Right lung (tissue), 2 donors: ENCODE measurements at regions not wholly inside any gene's neighbourhood (a gene's known extent, or its start where the extent isn't known, plus 50 kb on each side); places are given as distances from the start of the nearest gene placed in this dataset.

Experiments used
- DNase-seq, 2 donors: peaks; one replicate each; pipeline ENCODE4 v3.0.0-alpha.2; 2013

DNA sequence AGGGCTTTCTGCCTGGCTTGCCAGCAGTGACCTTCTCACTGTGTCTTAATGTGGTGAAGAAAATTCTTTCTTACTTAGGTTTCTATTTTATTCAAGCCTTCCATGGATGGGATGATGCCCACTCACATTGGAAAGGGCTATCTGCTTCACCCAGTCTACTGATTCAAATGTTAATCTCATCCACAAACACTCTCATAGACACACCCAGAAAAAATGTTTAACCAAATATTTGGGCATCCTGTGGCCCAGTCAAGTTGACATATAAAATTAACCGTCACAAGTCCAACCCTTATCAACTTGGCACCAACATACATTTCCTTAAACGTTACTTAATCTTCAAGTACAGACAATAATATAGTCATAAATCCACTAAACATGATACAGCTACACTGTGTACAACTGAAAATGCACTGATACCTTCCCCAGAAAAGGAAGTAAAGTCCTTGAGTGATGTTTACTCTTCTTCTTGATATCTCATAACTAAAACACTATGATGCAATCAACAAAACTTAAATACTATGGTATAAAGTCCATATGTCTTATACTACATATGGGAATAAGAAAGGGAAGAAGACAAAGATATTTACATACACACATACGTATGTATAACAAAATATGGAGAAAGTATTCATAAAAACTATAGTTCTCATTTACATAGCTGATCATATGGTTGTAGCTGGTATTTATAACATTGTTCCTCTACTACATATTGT, 394.7 kb upstream of the NOVA1 start:
- no peak for DNase-seq

DNA sequence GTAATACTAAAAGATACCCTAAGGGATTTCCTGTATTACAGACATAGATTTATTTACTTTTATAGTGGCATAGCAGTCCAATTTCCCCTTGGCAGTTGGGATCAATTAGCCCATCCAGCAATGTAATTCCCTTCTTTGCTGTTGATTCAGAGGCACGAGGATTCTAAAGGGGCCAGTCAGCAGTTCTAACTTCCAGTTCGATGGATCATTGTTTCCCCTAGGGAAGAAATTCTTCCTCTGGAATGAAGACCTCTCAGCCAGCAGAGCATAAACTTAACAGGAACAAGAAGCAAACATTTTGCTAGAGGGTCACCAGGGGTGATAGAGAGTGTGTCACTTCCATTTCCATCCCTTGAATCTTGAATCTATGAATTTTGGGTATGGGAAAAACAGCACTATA, 395.7 kb upstream of the NOVA1 start:
- DNase-seq: no peak

DNA sequence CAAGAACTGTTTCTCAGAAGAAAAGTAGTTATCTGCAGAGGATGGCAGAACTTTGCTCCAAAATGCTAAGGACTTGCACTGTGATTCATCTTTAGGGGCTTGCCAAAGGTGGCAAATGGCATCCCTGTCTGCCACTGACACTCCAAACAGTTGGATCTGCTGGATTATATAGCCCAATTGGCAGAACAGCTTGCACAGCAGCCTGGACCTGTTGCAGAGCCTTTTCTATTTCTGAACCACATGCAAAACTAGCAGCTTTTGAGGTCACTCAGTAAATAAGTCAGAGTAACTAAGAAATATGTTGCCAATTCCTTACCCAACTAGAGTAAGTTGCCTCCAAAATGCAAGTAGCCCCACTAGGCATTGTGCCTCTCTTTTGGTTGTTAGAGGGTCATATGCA, 397.5 kb upstream of the NOVA1 start:
- DNase-seq: no peak

DNA sequence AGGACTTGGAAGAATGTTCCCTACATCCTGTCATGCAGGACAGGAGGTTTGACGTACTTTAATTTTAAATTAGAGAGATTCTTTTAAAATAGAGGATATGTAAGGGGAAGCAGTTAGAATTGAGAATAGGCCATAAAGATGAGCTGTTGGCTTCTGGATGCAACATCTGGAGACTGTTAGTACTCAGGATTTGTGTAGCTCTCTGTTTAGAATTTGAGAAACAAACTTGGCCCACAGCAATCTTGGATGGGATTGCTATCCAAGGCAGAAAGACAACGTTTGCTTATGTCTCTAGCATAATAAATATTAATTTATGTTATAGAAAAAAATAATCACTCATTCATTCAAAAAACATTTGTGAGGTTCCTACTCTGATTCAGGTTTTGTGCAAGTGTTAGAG, 398.4 kb upstream of the NOVA1 start:
- DNase-seq: no peak

DNA sequence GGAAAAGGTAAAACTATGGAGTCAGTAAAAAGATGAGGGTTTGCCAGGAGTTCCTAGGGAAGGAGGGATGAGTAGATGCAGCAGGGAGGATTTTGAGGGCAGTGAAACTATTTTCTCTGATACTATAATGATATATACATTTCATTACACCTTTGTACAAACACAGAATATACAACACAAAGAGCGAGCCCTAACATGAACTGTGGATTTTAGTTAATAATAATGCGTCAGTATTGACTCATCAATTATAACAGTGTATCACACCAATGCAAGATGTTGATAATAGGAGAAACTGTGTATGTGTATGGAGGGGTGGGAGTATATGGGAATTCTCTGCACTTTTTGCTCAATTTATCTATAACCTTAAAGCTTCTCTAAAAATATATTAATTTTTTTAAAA, 404.3 kb upstream of the NOVA1 start:
- no peak for DNase-seq

DNA sequence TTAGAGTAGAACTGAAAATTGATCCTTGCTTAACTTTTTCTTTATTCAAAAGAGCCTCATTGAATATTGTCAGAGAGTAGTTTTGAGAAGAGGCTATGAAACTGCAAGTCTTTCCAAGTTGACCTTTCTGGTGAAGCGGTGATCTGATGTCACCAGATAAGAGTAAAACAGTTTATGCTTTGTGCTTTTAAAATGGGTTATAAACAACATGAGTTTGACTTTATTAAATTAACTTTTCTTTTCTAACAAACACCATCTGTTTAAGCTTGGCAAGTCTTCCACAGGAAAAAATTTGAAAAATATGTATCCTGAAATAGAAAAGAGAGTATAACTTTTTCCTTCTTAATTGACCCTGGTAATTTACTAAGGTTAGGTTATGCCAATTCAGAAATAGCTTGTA, 408.7 kb upstream of the NOVA1 start:
- no peak for DNase-seq

DNA sequence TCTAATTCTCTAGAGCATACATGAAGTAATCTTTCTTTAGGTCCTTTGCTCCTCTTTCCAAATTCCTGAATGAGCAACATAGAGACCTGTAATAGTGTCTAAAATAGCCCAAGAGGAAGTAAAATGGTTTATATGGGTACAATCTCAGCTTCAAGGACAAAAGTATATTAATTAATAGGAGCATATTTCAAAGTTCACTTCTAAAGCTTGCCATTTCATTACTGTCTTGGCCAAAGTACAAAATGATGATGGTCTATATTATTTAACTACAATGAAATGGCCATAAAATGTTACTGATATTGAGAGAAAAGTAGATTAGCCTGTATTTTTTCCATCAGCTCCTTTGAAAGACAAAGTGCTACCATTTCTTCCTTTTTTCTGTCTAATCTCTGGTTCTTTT, 410.4 kb upstream of the NOVA1 start:
- DNase-seq: no peak

DNA sequence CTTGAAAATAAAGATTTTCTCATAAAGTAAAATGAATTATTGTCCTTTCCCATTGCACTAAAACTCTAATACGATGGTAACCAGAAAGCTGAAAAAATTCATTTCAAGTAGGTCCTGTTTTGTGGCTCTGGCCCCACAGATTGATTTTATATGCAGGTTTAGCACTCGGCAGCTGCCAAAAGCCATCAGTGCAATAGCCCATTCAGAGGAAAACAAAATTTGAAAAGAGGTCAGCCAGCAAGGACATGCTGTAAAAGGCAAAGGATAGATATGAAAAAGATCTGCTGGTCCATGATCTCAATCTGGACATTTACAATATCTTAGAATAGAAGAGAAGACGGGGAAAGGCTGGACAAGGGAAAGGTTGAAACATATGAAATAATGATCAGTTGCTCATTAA, 414.8 kb upstream of the NOVA1 start:
- DNase-seq: no peak

DNA sequence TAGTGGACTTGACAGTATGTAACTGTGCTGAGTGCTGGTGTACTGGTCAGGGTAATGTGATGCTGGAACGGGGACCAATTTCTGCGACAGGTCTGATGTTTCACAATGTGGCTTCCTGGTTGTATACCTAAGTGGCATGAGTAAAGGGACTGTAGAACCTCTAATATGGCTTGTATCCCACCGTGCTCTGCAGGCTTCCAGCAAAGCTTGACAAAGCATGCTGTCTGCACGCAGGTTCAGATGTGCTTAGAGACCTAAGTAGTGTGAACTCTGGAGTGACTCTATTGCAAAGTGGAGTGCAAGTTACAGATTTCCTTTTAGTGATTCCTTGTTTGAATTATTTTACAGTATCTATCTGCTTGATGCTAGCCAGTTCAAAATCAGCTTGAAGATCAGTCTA, 415.8 kb upstream of the NOVA1 start:
- DNase-seq: no peak

DNA sequence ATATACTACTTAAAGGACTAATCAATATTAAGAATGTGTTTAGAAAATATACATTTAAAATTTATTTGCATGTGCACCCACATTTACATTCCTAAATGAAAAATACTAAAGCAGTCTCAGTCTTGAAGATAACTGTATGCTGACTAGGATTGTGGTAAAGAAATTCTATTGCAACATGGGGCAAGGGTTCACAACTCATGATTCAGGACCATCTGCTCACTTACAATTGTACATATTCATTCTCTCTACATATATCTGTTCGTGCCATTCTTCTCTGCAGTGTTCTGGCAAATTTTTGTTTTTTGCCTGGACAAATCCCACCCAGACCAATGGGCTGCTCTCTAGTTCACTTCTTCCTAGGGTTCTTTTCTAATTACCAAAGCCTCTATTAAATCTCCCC, 417.2 kb upstream of the NOVA1 start:
- no peak for DNase-seq

DNA sequence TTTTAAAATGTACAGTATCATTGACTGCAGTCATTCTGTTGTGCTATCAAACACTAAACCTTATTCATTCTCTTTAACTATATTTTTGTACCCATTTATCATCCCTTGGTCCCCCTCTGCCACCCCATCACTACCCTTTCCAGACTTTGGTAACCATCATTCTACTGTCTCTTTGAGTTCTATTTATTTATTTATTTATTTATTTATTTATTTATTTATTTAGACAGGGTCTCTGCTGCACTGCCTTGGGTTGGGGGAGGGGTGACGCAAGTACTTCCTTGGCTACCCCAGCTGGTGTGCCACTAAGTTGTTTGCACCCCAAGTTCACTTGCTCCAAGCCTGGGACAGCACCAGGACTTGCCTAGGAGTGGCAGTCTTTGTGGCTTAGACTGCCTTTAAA, 427.8 kb upstream of the NOVA1 start:
- no peak for DNase-seq

DNA sequence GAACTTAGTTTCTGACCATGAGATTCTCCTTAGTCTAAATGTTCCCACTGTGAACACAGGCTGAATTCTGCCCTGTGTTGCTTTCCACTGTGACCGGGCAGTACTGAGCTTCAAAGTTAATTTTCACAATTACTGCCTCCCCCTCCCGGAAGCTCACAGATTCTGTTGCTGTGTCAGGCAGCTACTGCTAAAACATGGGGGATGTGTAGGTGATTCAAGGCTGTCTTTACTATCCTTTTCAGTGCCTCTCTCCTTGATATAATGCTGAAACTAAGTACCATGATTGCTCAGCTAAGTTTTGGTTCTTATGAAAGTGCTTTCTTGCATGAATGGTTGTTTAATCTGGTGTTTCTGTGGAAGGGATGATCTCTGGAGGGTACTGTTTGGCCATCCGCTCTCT, 428.3 kb upstream of the NOVA1 start:
- no peak for DNase-seq

DNA sequence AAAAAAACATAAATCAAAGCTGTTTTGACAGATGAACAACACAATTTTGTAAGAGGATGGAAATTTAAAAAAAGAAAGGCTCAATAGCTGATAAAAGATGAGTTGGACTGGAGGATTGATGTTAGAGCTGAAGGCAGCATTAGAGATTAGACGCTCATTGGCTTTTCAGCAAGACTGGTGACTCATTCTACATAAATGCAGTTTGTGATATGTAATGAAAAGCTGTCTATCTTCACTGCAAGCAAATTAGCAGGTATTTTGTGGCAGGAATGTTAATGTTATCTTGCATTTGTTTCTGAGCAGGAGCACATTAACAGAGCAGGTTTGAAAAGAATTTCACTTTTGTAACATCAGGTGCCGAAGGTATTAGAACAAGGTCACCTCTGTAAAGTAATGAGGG, 442.7 kb upstream of the NOVA1 start:
- no peak for DNase-seq

DNA sequence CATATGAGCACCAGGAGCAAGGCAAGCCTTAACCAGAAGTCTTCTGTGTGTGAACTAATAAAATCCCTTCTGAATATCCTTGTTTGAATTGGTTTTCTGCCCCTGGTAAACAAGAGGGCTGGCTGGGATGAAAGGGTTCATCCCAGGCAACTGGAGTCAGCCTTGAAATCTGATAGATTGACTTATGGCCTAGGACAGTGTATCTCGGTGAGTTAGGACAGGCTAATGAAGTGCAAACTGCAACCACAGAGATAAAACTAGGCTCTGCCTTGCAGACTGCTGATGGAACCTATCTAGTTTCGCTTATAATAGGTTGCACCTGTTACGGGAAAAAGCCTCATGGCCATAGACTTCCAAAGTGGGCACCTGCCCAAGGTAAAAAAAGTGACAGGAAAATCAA, 451.9 kb upstream of the NOVA1 start:
- no peak for DNase-seq

DNA sequence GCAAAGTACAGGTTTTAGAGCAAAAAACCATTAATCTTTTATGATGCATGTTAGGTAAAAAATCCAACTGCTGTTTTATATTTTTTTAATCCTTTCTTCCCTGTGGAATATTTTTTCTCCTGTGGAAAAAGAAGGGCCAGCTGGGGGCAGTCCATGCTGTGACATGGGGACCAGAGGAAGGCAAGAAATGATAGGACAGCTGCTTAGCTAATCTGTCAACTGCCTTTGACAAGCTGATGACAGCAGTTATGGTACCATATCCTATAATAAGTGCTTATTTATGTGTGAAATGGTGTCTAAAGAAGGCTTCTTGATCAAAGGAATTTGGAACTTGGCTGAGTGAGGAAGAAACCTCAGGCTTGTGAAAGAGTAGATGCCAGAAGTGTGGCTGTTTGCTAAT, 452.4 kb upstream of the NOVA1 start:
- no peak for DNase-seq

DNA sequence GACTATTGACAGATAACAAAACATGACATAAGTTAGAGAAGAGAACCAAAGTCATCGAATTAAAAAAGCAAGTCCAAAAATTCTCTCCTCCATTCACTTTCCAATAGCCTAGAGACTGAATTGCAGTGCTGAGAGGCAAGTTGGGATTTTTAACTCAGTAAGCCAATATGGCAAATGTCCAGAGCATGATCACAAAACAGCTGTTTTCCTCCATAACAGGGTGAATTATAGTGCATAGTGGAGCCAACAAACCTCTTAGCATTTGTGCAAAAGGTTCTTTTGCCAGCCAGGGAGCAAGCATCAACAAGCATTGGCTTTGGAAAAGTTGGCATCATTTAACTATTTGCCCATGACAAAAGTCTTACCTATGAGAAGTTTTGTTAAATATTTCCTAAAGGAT, 458.8 kb upstream of the NOVA1 start:
- peak in 1 of 2 donors; percentile 6 for DNase-seq

DNA sequence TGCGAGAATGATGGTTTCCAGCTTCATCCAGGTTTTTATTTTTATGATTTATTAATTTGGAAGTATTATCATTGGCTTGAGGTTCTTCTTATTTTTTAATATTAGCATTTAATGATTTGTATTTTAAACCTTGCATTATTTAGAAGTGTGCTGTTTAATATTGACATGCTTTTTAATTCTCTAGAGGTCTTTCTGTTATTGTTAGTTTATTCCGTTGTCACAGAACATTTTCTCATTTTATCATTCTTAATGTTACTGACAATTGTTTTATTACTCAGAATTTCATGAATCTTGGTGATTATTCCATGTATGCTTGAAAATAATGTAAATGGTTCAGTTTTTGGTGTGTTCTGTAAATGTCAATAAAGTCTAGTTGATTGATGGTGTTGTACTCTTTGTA, 463.5 kb upstream of the NOVA1 start:
- DNase-seq: no peak

DNA sequence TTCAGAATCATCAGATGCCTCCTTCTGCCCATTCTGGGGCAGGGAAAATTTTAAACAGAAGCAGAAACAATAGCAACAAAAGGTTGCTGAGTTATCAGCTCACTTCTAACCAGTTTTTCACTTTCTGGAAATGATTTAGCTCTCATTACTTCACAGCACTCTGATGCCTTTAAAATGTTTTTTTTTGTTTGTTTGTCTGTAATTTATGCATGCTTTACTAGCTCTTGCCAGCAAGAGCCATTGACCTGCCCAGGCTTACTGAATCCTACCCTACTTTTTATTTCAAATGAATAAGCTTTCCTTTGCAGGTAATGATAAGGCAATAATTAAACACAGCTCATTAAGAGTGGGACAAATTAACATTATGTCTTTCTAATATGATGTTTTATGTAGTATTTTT, 466.1 kb upstream of the NOVA1 start:
- no peak for DNase-seq

DNA sequence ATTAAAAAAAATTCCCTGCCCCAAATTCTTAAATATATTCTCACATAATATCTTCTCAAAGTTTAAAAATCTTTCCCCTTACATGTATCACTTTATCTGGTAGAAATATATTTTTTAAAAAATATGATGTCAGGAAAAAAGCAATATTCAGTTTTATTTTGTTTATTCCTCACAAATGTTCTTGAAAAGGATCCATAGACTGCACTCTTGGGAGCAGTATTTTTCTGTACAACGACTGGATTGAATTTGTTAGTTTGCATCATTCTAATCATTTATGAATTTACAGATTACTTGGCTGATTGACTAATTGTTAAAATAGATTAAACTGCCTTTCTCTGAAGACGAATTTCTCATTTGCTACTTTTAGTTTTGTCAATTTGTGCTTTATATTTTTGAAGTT, 468.1 kb upstream of the NOVA1 start:
- no peak for DNase-seq

DNA sequence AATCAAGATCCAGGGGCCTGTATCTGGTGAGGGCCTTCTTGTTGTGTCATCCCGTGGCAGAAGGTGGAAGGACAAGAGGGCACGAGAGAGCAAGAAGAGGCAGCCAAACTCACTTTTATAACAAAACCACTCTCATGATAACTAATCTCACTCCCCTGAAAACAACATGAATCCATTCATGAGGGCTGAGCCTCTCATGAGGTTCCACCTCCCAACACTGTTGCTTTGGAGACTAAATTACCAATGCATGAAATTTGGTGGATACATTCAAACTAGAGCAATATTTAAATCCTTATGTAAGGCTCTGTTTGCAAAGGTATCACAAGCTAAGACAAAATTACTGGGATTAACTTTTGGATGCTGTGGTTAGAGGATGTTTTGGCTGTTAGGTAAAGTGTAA, 470.1 kb upstream of the NOVA1 start:
- no peak for DNase-seq

DNA sequence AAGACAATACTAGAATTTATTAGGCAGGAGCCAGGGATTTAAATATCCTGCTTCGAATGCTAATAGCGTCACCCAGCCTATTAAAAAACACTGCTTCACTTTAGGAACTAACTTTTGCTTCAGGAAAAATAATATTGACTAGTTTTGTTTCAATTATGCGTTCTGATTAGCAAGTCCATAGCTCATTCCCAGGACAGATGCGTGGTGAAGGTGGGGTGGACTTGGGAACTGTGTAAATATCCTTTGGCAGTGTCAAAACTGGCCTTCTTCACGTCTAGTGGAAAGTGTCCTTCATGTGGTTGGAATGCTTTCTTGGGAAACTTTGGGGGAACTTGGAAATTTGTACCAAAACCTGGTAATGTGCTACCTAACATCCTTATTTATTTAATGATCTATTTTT, 474.8 kb upstream of the NOVA1 start:
- DNase-seq: no peak

DNA sequence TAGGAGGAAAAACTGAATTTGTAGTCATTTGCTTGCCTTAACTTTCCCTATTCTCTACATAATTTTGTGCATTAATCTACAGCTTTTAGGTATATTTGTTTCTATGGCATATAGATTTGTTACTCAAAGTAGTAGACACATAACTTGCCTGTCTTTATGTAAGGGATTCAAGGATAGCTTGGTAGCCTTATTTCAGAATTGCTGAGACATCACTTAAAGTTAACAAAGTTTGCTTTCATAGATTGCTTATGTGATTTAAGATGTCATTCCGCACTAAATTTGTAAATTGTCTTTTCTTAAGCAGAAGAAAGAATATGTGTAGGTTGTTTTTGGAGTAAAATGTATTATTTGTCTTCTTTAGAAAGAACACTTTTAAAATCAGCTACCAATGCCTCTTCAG, 477.7 kb upstream of the NOVA1 start:
- no peak for DNase-seq

DNA sequence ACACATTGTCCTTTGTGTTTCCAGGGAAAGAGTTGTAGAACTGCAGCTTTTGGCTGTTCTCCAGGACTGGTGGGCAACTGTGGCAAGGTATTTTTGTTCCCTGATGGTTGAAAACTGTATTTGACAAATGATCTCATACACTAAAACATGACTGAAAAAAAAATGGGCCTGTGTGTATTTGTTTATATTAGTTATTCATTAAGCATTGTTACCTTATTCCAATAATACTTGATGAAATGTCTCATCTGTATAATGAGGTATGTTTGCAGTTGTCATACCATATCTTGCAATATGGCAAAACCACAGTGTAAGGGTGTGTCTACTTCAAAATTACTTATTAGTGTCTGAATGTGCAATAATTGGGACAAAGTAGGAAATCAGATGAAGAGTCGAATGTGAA, 479.4 kb upstream of the NOVA1 start:
- DNase-seq: no peak

DNA sequence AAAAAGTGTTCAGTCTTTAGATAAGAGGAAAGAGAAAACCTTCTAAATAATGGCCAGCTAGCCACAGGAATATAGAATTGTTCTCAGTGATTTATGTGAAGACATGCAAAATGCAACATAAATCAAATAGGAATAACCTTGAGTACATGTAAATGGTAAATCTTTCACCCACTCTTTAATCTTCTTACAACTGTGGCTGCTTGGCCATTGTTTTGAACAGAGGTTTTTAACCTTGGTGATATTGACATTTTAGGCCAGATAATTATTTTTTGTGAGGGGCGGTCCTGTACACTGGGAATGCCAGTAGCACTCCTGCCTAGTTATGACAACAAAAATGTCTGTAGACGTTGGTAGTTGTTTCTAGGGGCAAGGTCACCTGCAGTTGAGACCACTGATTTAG, 479.9 kb upstream of the NOVA1 start:
- DNase-seq: no peak

DNA sequence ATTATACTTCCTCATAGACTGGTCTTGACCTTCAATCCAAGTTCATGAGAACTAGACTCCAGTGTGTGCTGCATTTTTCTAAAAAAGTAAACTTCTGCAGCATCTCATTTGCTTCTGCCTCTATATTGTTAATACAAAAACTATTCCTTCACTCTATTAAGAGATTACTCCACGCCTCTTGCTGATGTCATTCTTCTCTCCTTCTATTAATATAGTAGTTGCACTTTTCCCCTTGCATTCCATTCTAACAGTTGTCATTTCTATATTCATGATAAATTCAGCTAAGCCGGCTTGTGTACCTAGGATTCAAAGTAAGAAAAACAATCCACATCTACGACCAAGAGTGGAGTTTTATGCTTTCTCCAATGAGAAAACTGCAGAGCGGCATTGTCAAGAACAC, 480.4 kb upstream of the NOVA1 start:
- DNase-seq: no peak
